ENCODE measurements at regions not wholly inside any gene's neighbourhood (a gene's known extent, or its start where the extent isn't known, plus 50 kb on each side); places are given as distances from the start of the nearest gene placed in this dataset.

DNA sequence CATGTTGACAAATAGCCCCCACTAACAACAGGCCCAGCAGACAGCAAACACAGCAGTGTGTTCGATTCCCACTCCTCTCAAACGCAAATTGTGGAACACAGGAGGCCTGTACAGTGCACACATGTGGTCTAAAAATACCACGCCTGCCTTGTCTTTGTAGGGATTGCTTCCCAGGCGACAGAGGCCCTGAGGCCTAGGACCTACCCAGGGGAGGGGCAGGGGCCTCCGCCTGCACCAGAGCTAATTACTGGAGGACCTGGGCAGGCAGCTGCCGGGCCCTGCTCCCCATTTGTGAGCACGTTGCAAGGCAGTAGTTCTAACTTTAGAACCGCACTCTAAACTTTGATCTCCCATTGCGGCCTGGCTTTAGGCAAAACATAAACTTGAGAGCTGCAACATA lies 316.0 kb downstream of the TXNL1 start:
- TF ChIP-seq BCL11A (IDR thresholded peaks at IDR 0.05; ENCODE audit: low read depth, low read length): no peak
- TF ChIP-seq, protein P1, sequence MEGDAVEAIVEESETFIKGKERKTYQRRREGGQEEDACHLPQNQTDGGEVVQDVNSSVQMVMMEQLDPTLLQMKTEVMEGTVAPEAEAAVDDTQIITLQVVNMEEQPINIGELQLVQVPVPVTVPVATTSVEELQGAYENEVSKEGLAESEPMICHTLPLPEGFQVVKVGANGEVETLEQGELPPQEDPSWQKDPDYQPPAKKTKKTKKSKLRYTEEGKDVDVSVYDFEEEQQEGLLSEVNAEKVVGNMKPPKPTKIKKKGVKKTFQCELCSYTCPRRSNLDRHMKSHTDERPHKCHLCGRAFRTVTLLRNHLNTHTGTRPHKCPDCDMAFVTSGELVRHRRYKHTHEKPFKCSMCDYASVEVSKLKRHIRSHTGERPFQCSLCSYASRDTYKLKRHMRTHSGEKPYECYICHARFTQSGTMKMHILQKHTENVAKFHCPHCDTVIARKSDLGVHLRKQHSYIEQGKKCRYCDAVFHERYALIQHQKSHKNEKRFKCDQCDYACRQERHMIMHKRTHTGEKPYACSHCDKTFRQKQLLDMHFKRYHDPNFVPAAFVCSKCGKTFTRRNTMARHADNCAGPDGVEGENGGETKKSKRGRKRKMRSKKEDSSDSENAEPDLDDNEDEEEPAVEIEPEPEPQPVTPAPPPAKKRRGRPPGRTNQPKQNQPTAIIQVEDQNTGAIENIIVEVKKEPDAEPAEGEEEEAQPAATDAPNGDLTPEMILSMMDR (IDR thresholded peaks at IDR 0.05 in 2 of 3, conservative IDR thresholded peaks at IDR 0.05 in 1 of 3; ENCODE audit: control insufficient read depth in 2 of 3, extremely low read depth in 1 of 3, insufficient read depth in 1 of 3, low read depth in 3 of 3, low read length in 3 of 3): no peak
- TF ChIP-seq POLR2A (IDR thresholded peaks at IDR 0.05; ENCODE audit: low read depth, low read length): no peak
- no peak for TF ChIP-seq SRF (IDR thresholded peaks at IDR 0.05; ENCODE audit: low read depth in 2 of 2, low read length in 2 of 2)
